ENCODE measurements at regions not wholly inside any gene's neighbourhood (a gene's known extent, or its start where the extent isn't known, plus 50 kb on each side); places are given as distances from the start of the nearest gene placed in this dataset.
"Not testable (repeated sequence)": the region's sequence is repeated elsewhere in the genome, so short reads cannot be mapped to it uniquely, and the experiment has no call there.

DNA sequence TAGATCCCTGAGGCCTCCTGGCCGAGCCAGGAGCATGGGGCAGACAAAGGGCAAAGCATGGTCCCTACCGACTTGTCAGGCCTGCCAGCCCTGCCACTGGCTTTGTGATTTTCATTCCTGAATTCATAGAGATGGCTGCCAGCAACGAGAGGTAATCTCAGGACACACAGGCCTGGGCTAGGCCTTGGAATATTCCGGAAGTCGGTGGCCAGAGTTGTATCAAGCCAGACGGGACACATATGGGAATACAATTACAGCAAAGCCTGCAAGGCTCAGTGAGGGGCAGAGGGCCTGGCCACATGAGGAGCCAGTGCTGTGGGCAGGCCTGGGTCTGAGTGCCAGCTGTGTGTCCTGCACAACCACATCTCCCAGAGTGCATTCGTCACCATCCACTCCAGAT is 72.4 kb upstream of the PLGLB2 start:
- DNase-seq (ENCODE audit: low read depth); H3K4me3 ChIP-seq (ENCODE audit: low read depth, low read length): not testable (repeated sequence)

DNA sequence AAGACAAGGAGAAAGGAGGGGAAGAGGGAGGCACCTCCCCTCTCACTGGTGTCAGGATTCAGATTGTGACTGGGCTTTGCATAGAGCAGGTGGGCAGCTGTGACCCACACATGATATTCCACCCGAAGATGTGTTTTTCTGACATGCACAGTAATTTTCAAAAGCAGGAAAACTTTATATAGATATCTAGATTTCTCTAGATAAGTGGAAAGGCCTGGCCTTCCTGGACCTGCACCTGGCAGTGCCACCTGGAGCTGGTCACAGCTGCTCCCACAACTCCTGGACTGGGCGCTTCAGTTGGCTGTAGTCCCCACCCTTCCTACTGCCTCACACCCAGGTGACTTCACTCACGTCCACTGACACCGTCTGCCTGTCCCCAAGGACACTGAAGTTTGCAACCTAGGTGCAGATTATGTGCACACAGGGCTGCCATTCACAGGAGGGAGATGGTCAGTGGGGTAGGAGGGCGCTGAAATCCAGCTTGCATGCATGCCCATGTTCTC is 70.4 kb upstream of the PLGLB2 start:
- not testable (repeated sequence) for H3K4me3 ChIP-seq (ENCODE audit: low read depth, low read length); DNase-seq (ENCODE audit: low read depth)

GRCh38 chr2:87678742-87679173 is 69.1 kb upstream of the PLGLB2 start:
- not testable (repeated sequence) for H3K4me3 ChIP-seq (ENCODE audit: low read depth, low read length); DNase-seq (ENCODE audit: low read depth)

- not testable (repeated sequence) for DNase-seq (ENCODE audit: low read depth); H3K4me3 ChIP-seq (ENCODE audit: low read depth, low read length)
Observed at GRCh38 chr2:87679950-87680349, 67.9 kb upstream of the PLGLB2 start.

DNA sequence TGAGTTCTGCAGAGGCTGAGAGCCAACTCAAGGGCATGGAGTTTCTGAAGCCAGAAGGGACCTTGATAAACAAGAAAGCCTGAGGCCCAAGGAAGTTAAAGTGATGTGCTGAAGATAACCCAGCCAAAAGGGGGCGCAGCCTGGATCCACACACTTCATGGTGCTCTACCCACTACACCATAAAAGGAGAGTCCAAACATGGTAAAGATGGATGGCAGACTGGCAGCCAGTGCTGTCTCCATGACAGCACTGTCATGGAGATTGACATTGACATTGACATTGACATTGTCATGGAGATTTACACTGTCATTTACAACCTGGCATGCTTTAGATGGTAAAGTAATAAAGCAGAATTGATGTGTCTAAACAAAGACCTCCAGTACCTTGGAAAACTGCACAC is 67.2 kb upstream of the PLGLB2 start:
- not testable (repeated sequence) for H3K4me3 ChIP-seq (ENCODE audit: low read depth, low read length); DNase-seq (ENCODE audit: low read depth)

- not testable (repeated sequence) for H3K4me3 ChIP-seq (ENCODE audit: low read depth, low read length); DNase-seq (ENCODE audit: low read depth)
Observed at GRCh38 chr2:87683451-87683850, 64.4 kb upstream of the PLGLB2 start.

DNA sequence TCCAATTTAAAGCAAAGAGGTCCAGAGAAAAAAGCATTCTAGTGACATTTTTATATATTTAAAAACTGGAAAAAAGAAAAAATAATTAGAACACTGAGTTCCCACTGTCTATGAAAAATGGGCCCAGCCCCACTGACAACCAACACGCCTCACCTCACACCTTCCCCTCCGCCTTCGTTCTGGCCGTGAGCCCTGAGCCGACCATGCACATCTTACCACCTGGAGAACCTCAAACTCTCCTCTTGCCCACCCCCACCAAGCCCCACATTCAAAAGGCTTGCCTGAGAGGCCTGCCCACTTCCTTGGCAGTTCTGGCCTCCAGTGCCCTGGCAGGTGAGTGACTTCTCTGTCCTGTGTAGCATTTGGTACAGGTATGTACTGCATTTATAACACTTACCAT is 63.9 kb upstream of the PLGLB2 start:
- not testable (repeated sequence) for H3K4me3 ChIP-seq (ENCODE audit: low read depth, low read length); DNase-seq (ENCODE audit: low read depth)

- not testable (repeated sequence) for DNase-seq (ENCODE audit: low read depth)
Observed at GRCh38 chr2:87685558-87685957, 62.3 kb upstream of the PLGLB2 start.

DNA sequence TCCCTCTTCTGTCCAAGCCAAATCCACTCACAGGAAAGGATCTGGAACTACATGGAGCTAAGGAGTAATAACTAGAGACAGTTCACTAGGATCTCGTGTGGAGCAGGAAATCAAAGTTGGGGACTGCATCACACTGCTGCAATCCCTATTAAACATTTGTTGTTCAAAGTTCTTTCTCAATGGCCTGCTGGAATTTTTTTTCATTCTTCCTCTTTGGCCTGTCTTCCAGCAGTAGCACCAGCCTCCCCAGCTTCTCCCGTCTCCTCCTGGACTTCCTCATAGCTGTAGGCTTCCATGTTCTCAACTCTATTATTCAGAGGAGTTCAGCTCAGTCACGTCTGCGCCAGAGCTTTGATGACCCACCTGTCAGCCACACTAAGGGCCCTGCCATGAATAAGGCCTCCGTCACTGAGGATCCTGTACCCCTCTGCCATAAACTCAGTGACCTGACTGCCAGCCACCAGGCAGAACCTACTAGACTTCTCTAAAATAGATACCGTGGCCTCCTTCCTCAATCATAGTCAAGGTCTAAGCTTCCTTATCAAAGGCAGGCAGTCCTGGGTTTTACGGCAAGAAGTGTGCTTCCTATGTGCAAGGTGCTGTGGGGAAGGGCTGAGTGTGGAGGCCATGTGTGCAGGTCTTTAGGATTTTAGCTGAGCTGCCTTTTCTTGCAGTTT is 60.9 kb upstream of the PLGLB2 start:
- H3K4me3 ChIP-seq (ENCODE audit: low read depth, low read length); DNase-seq (ENCODE audit: low read depth): not testable (repeated sequence)

More at GRCh38 chr2:87685558-87685957, 62.3 kb upstream of the PLGLB2 start:
- H3K4me3 ChIP-seq (ENCODE audit: low read depth, low read length), result not testable (repeated sequence)

GRCh38 chr2:87687550-87688270 is 60.2 kb upstream of the PLGLB2 start:
- H3K4me3 ChIP-seq (ENCODE audit: low read depth, low read length), result not testable (repeated sequence)

GRCh38 chr2:87691899-87692592 is 55.8 kb upstream of the PLGLB2 start:
- not testable (repeated sequence) for DNase-seq (ENCODE audit: low read depth); H3K4me3 ChIP-seq (ENCODE audit: low read depth, low read length)

More at GRCh38 chr2:87687550-87688270, 60.2 kb upstream of the PLGLB2 start:
- peak; percentile 1 for DNase-seq (ENCODE audit: low read depth)

DNA sequence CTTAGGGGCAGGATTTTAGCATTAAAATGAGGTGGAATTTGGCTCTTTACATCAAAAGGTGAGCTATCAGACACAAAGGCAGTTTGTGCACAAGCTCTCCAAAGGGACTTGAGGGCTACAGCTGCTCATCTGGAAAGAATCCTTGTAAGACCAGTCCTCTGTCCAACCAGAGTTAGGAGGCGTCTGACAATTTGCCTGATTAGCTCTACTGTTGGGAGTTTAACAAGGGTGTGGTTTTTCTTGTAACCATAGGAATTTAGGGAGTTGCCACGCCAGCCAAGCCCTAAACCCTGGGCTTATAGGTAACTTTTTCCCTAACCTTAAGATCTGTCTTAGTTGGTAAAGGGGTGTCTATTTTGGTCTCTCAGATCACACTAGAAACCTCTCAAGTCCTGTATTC is 55.0 kb upstream of the PLGLB2 start:
- DNase-seq (ENCODE audit: low read depth); H3K4me3 ChIP-seq (ENCODE audit: low read depth, low read length): not testable (repeated sequence)

DNA sequence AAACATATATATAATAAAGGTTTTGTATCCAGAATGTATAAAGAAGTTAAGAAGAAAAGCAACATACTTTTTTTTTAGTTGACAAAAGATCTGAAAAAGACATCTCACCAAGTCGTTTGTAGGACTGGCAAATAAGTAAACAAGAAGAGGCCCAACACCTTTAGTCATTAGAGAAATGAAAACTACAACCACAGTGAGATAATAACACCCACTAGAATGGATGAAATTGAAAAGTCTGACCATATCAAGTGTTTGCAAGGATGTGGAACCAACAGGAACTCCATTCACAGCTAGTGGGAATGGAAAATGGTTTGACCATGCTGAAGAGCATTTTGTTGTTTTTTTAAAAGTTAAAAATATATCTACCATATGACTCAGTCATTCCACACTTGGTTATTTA is 54.0 kb upstream of the PLGLB2 start:
- not testable (repeated sequence) for DNase-seq (ENCODE audit: low read depth); H3K4me3 ChIP-seq (ENCODE audit: low read depth, low read length)

DNA sequence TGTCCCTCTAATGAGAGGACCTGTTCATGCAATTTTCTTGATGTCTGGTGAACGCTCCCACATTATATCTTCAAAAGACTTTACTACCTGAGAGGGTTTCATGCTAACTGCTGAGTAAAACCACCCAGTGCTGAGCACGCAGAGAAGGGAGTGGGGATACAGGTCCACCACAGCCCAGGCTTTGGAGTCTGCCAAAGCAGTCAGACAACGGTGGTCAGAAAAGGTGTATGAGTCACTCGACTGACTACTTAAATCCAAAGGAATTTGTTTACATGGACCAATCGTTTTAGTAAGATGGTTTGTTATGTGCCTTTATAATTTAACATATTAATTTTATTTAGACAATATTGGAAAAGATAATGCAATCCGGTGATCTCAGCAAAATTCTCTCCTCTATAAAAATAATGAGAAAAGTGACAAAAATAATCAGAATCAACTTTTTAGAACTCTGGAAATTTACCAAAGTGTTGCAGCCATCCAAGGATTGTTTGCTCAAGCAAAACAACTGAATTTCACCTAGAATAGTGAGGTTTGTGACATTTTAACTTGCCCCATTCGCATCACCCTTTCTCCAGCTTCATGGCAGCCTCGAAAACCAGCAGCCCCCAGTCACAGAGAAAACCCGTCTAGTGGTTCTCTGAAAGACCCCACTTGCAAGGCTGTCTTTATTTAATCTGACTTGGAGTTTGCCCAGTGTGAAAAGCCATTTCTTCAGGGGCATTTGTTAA is 52.1 kb upstream of the PLGLB2 start:
- not testable (repeated sequence) for H3K4me3 ChIP-seq (ENCODE audit: low read depth, low read length); DNase-seq (ENCODE audit: low read depth)
